ENCODE measurements at regions not wholly inside any gene's neighbourhood (a gene's known extent, or its start where the extent isn't known, plus 50 kb on each side); places are given as distances from the start of the nearest gene placed in this dataset.

GRCh38 chr4:175871774-175872405, 59.8 kb upstream of the GPM6A start:
- DNase-seq = no peak

GRCh38 chr4:175873707-175874106, 61.6 kb upstream of the GPM6A start:
- DNase-seq = peak; percentile 58

GRCh38 chr4:175874306-175874705, 62.2 kb upstream of the GPM6A start:
- DNase-seq = peak; percentile 79

- DNase-seq = no peak
Observed at GRCh38 chr4:175875993-175876771, 64.1 kb upstream of the GPM6A start.

GRCh38 chr4:175882891-175883290, 70.8 kb upstream of the GPM6A start:
- DNase-seq = no peak

GRCh38 chr4:175884048-175884447, 72.0 kb upstream of the GPM6A start:
- no peak for DNase-seq

GRCh38 chr4:175891231-175891630, 79.2 kb upstream of the GPM6A start:
- no peak for DNase-seq

GRCh38 chr4:175891851-175892250, 79.8 kb upstream of the GPM6A start:
- peak; percentile 78 for DNase-seq

- no peak for DNase-seq
Observed at GRCh38 chr4:175905925-175906324, 93.9 kb upstream of the GPM6A start.

GRCh38 chr4:175906384-175906783, 94.3 kb upstream of the GPM6A start:
- DNase-seq = no peak

GRCh38 chr4:175910700-175911099, 98.6 kb upstream of the GPM6A start:
- no peak for DNase-seq

GRCh38 chr4:175916626-175917351, 104.7 kb upstream of the GPM6A start:
- no peak for DNase-seq

GRCh38 chr4:175927121-175927520, 115.1 kb upstream of the GPM6A start:
- no peak for DNase-seq

- DNase-seq = no peak
Observed at GRCh38 chr4:175929441-175929840, 117.4 kb upstream of the GPM6A start.

- no peak for DNase-seq
Observed at GRCh38 chr4:175929932-175930331, 117.9 kb upstream of the GPM6A start.

GRCh38 chr4:175930471-175930870, 118.4 kb upstream of the GPM6A start:
- DNase-seq = no peak

- DNase-seq = no peak
Observed at GRCh38 chr4:175932116-175932515, 120.1 kb upstream of the GPM6A start.

- no peak for DNase-seq
Observed at GRCh38 chr4:175934506-175934905, 122.4 kb upstream of the GPM6A start.

GRCh38 chr4:175935016-175935661, 123.1 kb upstream of the GPM6A start:
- DNase-seq = no peak

GRCh38 chr4:175944126-175944910, 121.3 kb upstream of the WDR17 start:
- DNase-seq = no peak

GRCh38 chr4:175946472-175947116, 119.0 kb upstream of the WDR17 start:
- DNase-seq = no peak

GRCh38 chr4:175947117-175947722, 118.4 kb upstream of the WDR17 start:
- peak; percentile 4 for DNase-seq
